Gastrocnemius medialis (tissue), 4 donors: ENCODE measurements at regions not wholly inside any gene's neighbourhood (a gene's known extent, or its start where the extent isn't known, plus 50 kb on each side); places are given as distances from the start of the nearest gene placed in this dataset.

Source experiments
- ATAC-seq, 2 donors: fragments of 150-250 bp; one replicate each; pipeline ENCODE4 v1.9.1; 2016
- DNase-seq, 2 donors: peaks; one replicate each; pipeline ENCODE4 v3.0.0-alpha.2; 2019
- H3K27ac ChIP-seq, 4 donors: fragments of 200-600 bp; sonication (generic); 1 replicate in 1 of 4; 2 replicates in 3 of 4; pipeline ENCODE4 v1.5.1; 2016 to 2018; ENCODE audit warnings: mild to moderate bottlenecking in 2 of 4, moderate library complexity in 1 of 4
- H3K27me3 ChIP-seq, 3 donors: fragments of 200-600 bp; sonication (generic) in 2 of 3; 1 replicate in 1 of 3; 2 replicates in 2 of 3; pipeline versions ENCODE4 v1.5.1 to v1.6.0; 2016 to 2019; ENCODE audit warnings: mild to moderate bottlenecking in 1 of 3, moderate library complexity in 1 of 3
- H3K36me3 ChIP-seq, 2 donors: fragments of 200-600 bp; sonication (generic) in 1 of 2; one replicate each; pipeline ENCODE4 v1.5.1; 2017 to 2018
- H3K4me1 ChIP-seq, 2 donors: fragments of 200-600 bp; sonication (generic) in 1 of 2; one replicate each; pipeline ENCODE4 v1.5.1; 2016 to 2017; ENCODE audit warnings: mild to moderate bottlenecking in 2 of 2
- H3K4me3 ChIP-seq, 4 donors: fragments of 200-600 bp; sonication (generic) in 3 of 4; 1 replicate in 1 of 4; 2 replicates in 3 of 4; pipeline ENCODE4 v1.5.1; 2016 to 2019; ENCODE audit warnings: mild to moderate bottlenecking in 2 of 4
- H3K9me3 ChIP-seq, 3 donors: fragments of 200-600 bp; sonication (generic) in 2 of 3; 1 replicate in 1 of 3; 2 replicates in 2 of 3; pipeline ENCODE4 v1.5.1; 2016 to 2019
- CTCF ChIP-seq, 5 experiments: fragments of 450-650 bp in 3 of 5; fragments of 200-600 bp in 2 of 5; sonication (generic) in 2 of 5; IDR thresholded peaks in 4 of 5; conservative IDR thresholded peaks in 1 of 5; 1 replicate in 4 of 5; 2 replicates in 1 of 5; pipeline ENCODE4 v1.5.1; 2016 to 2019; ENCODE audit warnings: antibody characterized with exemption in 5 of 5, mild to moderate bottlenecking in 3 of 5, moderate library complexity in 3 of 5
- POLR2A ChIP-seq, 2 donors: fragments of 450-650 bp; IDR thresholded peaks; one replicate each; pipeline ENCODE4 v1.6.1; 2017; ENCODE audit warnings: antibody characterized with exemption in 2 of 2, mild to moderate bottlenecking in 2 of 2, moderate library complexity in 2 of 2
- in situ Hi-C, 4 donors: fragments of 200-750 bp; cut with MboI; loops; one replicate each; pipeline versions ENCODE4 v1.15.0 to v1.8.0; 2017; ENCODE audit warnings: low sequenced_read_pairs in 4 of 4
- intact Hi-C: fragments of 100-400 bp; cut with DNase I; formaldehyde crosslinking; loops from one replicate; pipeline ENCODE4 v1.15.1; 2023; ENCODE audit warnings: low total_unique reads

GRCh38 chr9:118606668-118607067 is 762.6 kb downstream of the BRINP1 start:
- in situ Hi-C loops (no loop called here), intact Hi-C loops (no loop called here)
- Histone ChIP-seq H3K36me3 (no peaks in the 10 kb centered on the region), H3K4me3 (no peak overlapping the region), H3K27ac (no peak overlapping the region), H3K9me3 (no peaks in the 10 kb centered on the region), H3K27me3 (no peaks in the 10 kb centered on the region), H3K4me1 (no peaks in the 10 kb centered on the region)
- DNase-seq (no peak), ATAC-seq (no peak)
- no peak for TF ChIP-seq POLR2A (IDR thresholded peaks at IDR 0.05)
- no peak for TF ChIP-seq CTCF (IDR thresholded peaks at IDR 0.05 in 4 of 5, conservative IDR thresholded peaks at IDR 0.05 in 1 of 5)

- no peaks in the 10 kb centered on the region for H3K4me1 ChIP-seq
- H3K9me3 ChIP-seq, result no peaks in the 10 kb centered on the region
- ATAC-seq (no peak), DNase-seq (no peak)
- in situ Hi-C loops, result no loop called here
- no peak for TF ChIP-seq POLR2A (IDR thresholded peaks at IDR 0.05)
- no peak for TF ChIP-seq CTCF (IDR thresholded peaks at IDR 0.05 in 4 of 5, conservative IDR thresholded peaks at IDR 0.05 in 1 of 5)
- no peak overlapping the region for H3K4me3 ChIP-seq
- intact Hi-C loops, result no loop called here
- H3K36me3 ChIP-seq, result no peaks in the 10 kb centered on the region
- H3K27ac ChIP-seq, result no peak overlapping the region
- H3K27me3 ChIP-seq, result no peaks in the 10 kb centered on the region
Measured at GRCh38 chr9:118609355-118610044, 759.7 kb downstream of the BRINP1 start.

GRCh38 chr9:118612201-118612600 is 757.0 kb downstream of the BRINP1 start:
- Histone ChIP-seq H3K36me3 (no peaks in the 10 kb centered on the region), H3K27me3 (no peaks in the 10 kb centered on the region), H3K27ac (no peak overlapping the region), H3K4me3 (no peak overlapping the region), H3K4me1 (no peaks in the 10 kb centered on the region), H3K9me3 (no peaks in the 10 kb centered on the region)
- intact Hi-C loops (no loop called here), in situ Hi-C loops (no loop called here)
- TF ChIP-seq CTCF (IDR thresholded peaks at IDR 0.05 in 4 of 5, conservative IDR thresholded peaks at IDR 0.05 in 1 of 5) (no peak), POLR2A (IDR thresholded peaks at IDR 0.05) (no peak)
- ATAC-seq (no peak), DNase-seq (no peak)

- in situ Hi-C loops, result no loop called here
- no peak overlapping the region for H3K4me3 ChIP-seq
- H3K27me3 ChIP-seq, result no peaks in the 10 kb centered on the region
- DNase-seq, result no peak
- no peaks in the 10 kb centered on the region for H3K36me3 ChIP-seq
- ATAC-seq, result no peak
- no peaks in the 10 kb centered on the region for H3K4me1 ChIP-seq
- no peak overlapping the region for H3K27ac ChIP-seq
- H3K9me3 ChIP-seq, result no peaks in the 10 kb centered on the region
- intact Hi-C loops, result no loop called here
- no peak for TF ChIP-seq CTCF (IDR thresholded peaks at IDR 0.05 in 4 of 5, conservative IDR thresholded peaks at IDR 0.05 in 1 of 5)
- no peak for TF ChIP-seq POLR2A (IDR thresholded peaks at IDR 0.05)
Measured at GRCh38 chr9:118613996-118614395, 755.2 kb downstream of the BRINP1 start.

GRCh38 chr9:118618084-118618483 is 751.2 kb downstream of the BRINP1 start:
- H3K4me1 ChIP-seq, result no peaks in the 10 kb centered on the region
- in situ Hi-C loops (no loop called here), intact Hi-C loops (no loop called here)
- no peaks in the 10 kb centered on the region for H3K36me3 ChIP-seq
- DNase-seq (no peak), ATAC-seq (no peak)
- H3K27me3 ChIP-seq, result no peaks in the 10 kb centered on the region
- no peak overlapping the region for H3K4me3 ChIP-seq
- TF ChIP-seq CTCF (IDR thresholded peaks at IDR 0.05 in 4 of 5, conservative IDR thresholded peaks at IDR 0.05 in 1 of 5) (no peak), POLR2A (IDR thresholded peaks at IDR 0.05) (no peak)
- no peaks in the 10 kb centered on the region for H3K9me3 ChIP-seq
- no peak overlapping the region for H3K27ac ChIP-seq
